GM12864 (cell line): ENCODE measurements at regions not wholly inside any gene's neighbourhood (a gene's known extent, or its start where the extent isn't known, plus 50 kb on each side); places are given as distances from the start of the nearest gene placed in this dataset.
A peak's percentile ranks its signal among the peaks of the same experiment; 100 is the strongest.

Experiments
- DNase-seq: peaks from one replicate; pipeline ENCODE4 v3.0.0-alpha.2; 2011; ENCODE audit warnings: low read depth
- H3K4me3 ChIP-seq: 2 replicates; pipeline ENCODE4 v1.5.1; 2011; ENCODE audit warnings: mild to moderate bottlenecking, low read depth, low read length, control low read depth
- TF ChIP-seq, protein P1 (sequence below): IDR thresholded peaks from 2 replicates; pipeline ENCODE4 v1.5.1; 2011; ENCODE audit warnings: low read depth, mild to moderate bottlenecking, moderate library complexity, low read length, control low read depth, inconsistent platforms; ENCODE audit errors: missing control alignments

DNA sequence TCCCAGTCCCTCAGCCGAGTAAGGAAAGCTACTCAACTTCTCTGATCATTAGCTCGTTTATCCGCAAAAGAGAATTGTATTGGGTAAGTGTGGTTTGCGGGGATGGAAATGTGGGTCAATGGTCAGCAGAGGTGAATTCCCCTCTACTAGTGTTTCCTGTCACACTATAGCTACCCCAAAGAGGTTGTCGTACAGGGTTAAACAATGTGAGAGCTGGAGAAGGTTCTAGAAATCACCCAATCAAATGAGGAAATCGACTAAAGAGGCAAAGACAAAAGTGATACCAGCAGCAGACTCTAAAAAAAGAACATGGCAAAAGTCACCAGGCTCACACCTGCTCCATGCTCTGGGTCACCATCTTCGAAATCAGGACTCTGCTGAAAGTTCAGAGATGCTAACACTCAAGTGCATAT lies 144.7 kb upstream of the ITGA4 start:
- peak; percentile 96 for DNase-seq

DNA sequence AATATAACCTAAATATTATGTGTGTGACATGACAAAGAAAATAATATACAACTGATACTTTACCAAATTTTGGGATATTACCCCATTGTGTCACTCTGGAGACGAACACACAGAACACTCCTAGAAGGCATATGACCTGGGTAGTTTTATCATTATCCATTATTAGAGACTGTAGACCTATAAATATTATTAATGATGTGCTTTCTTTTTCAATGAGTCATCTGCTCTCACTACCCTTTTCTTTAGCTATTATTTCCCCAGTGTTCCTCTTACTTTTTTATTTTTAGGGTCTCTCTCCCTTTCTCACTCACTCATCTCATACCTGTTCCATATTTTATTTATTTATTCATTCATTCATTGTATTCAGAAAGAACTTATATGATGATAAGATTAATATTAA lies 143.3 kb upstream of the ITGA4 start:
- no peak overlapping the region for H3K4me3 ChIP-seq
- TF ChIP-seq, protein P1, sequence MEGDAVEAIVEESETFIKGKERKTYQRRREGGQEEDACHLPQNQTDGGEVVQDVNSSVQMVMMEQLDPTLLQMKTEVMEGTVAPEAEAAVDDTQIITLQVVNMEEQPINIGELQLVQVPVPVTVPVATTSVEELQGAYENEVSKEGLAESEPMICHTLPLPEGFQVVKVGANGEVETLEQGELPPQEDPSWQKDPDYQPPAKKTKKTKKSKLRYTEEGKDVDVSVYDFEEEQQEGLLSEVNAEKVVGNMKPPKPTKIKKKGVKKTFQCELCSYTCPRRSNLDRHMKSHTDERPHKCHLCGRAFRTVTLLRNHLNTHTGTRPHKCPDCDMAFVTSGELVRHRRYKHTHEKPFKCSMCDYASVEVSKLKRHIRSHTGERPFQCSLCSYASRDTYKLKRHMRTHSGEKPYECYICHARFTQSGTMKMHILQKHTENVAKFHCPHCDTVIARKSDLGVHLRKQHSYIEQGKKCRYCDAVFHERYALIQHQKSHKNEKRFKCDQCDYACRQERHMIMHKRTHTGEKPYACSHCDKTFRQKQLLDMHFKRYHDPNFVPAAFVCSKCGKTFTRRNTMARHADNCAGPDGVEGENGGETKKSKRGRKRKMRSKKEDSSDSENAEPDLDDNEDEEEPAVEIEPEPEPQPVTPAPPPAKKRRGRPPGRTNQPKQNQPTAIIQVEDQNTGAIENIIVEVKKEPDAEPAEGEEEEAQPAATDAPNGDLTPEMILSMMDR, result no peak
- DNase-seq, result no peak

More for the DNA sequence above, 144.7 kb upstream of the ITGA4 start:
- TF ChIP-seq, protein P1, result no peak
- H3K4me3 ChIP-seq, result no peak overlapping the region; the same call in 1 of the 2 replicates

DNA sequence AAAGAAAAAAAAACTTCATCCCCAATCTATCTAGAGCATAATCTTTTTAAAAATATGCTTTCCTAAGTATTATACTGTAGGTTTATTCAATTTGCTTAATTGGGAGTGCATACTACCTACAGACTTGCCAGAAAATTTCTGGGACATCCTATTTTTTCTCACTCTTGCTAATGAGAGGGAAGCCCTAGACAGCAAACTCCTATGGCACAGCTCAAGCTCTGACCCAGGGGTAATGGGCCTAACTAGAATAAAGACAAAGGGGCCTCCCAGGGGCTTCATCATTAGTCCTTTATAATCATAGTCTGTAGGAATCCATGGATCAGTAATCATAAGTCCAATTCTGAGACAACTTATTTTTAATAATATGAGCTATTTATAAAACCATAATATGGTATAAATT lies 142.6 kb upstream of the ITGA4 start:
- TF ChIP-seq, protein P1, result no peak
- no peak overlapping the region; the same call in 1 of the 2 replicates for H3K4me3 ChIP-seq
- no peak for DNase-seq

DNA sequence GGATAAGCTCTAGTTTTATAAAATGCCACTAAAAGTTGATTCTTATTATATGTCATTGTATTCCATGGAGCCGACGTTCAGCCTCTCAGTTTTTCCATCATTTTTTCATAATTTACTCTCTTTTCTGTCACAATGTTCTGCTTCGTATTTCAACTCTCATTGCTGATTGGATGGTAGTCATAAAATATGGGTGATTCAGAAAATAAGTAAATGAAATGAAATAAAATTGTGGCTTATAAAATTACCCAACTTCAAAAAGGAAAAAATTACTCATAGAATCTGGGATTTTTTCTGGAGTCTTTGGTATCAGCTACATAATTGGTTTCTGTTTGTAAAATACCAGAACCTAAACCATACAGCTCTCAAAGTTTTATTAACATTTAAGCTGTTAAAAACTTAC lies 139.7 kb upstream of the ITGA4 start:
- TF ChIP-seq, protein P1, result no peak
- no peak for DNase-seq
- no peak overlapping the region for H3K4me3 ChIP-seq

DNA sequence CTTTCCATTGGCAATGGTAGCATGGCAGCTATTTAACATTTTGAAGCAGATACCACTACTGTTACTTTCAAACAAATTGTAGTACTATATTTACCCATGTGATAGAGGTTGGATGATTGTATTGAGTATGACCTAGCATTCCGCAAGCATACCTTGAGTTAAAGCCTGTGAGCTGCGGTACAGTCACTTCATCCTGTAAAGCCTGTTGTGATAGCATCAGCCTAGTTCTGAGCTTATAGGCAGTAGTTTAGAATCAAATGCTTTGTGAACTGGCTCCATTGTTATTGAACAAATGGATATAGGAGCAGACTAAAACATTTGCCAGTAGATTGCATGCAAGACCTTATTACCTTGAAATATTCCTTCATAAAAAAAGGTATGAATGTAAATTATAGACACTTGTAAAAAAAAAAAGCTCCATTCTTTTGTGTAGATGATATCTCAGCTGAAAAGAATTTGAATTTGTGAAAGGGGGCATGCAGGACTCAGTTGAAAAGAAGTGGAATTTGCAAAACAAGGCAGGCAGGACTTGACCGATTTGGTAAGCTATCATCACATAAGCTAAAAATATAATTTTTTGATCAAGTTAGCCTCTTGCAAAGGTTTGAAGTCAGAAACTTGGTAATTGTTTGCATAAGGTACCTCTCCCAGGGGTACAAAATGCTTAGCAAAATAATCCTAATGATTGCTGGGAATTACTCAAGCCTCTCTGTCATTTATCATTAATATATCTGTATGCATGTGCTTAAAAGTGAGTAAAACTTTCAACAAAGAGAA lies 138.5 kb upstream of the ITGA4 start:
- DNase-seq, result no peak
- no peak overlapping the region for H3K4me3 ChIP-seq
- TF ChIP-seq, protein P1, result no peak

DNA sequence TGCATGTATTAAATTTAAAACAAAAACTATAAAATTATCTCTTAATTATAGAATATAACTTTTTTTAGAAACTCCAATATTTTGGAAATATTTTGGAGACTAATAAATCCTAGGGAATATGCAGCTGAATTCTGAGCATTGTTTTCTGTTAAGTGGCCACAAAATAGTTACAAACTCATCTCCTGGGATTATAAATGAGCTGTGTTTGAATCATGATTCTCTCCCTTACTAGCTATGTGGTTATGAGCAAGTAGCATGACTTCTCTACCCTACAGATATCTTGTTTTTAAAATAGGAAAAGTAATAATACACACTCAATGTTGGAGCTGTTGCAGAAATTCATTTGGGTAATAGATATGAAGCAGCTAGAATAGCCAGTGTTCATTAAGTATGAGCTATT lies 137.9 kb upstream of the ITGA4 start:
- TF ChIP-seq, protein P1, result no peak
- H3K4me3 ChIP-seq, result no peak overlapping the region
- DNase-seq, result no peak

DNA sequence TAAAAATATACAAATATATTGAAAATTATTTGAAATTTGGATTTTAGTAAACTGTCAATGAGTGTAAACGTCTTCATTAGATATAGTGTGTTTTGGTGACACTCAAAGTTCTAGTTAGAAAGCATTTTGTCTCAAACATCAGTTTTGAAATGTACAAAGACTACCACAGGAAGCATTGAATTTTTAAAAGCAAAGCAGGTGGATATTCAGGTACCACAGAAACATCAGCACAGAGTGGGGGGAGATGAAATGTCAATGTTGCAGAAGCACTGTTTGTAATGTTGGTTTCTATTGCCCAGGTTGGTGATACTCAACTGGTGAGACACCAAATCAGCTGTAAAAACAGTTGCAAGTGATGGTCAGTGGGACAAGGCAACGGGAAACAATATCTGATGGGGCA lies 136.5 kb upstream of the ITGA4 start:
- DNase-seq, result no peak
- TF ChIP-seq, protein P1, result no peak
- H3K4me3 ChIP-seq, result no peak overlapping the region
